NB4 (cell line): ENCODE measurements at regions not wholly inside any gene's neighbourhood (a gene's known extent, or its start where the extent isn't known, plus 50 kb on each side); places are given as distances from the start of the nearest gene placed in this dataset.

ENCODE experiments used
- POLR2A ChIP-seq: IDR thresholded peaks from 2 replicates; pipeline ENCODE4 v1.6.1; 2011; ENCODE audit warnings: mild to moderate bottlenecking; ENCODE audit not compliant: insufficient read length; ENCODE audit errors: extremely low read depth
- TF ChIP-seq, protein P1 (sequence below): IDR thresholded peaks from one replicate; pipeline ENCODE4 v1.5.1; 2012; ENCODE audit warnings: low read depth, low read length

DNA sequence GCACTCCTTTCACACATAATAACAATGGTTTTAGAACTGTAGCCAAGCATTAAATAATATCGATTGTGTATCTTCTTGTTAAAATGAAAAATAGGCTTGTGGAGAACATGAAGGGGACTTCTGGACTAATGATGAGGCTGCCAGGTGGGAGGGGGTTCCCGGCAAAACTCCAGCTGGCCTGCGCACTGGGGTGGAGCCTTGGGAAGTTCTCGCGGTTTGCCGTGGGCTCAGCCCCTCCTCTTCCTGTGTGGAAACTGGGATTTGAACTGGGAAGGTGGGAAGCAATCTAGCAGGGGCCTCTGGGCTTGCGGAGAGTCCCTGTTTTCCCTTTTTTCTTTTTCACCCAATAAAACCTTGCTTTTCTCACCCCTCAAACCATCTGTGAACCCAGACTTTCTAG lies 113.7 kb upstream of the SLITRK1 start:
- TF ChIP-seq, protein P1, sequence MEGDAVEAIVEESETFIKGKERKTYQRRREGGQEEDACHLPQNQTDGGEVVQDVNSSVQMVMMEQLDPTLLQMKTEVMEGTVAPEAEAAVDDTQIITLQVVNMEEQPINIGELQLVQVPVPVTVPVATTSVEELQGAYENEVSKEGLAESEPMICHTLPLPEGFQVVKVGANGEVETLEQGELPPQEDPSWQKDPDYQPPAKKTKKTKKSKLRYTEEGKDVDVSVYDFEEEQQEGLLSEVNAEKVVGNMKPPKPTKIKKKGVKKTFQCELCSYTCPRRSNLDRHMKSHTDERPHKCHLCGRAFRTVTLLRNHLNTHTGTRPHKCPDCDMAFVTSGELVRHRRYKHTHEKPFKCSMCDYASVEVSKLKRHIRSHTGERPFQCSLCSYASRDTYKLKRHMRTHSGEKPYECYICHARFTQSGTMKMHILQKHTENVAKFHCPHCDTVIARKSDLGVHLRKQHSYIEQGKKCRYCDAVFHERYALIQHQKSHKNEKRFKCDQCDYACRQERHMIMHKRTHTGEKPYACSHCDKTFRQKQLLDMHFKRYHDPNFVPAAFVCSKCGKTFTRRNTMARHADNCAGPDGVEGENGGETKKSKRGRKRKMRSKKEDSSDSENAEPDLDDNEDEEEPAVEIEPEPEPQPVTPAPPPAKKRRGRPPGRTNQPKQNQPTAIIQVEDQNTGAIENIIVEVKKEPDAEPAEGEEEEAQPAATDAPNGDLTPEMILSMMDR, result no peak
- no peak for TF ChIP-seq POLR2A
